ENCODE measurements at regions not wholly inside any gene's neighbourhood (a gene's known extent, or its start where the extent isn't known, plus 50 kb on each side); places are given as distances from the start of the nearest gene placed in this dataset.

GRCh38 chr2:168404764-168405163, 51.3 kb upstream of the CERS6 start:
- TF ChIP-seq CTCF (IDR thresholded peaks at IDR 0.05; ENCODE audit: borderline replicate concordance, extremely low read depth, low read length, poor library complexity, severe bottlenecking) (no peak), EZH2 (IDR thresholded peaks at IDR 0.05; ENCODE audit: borderline replicate concordance, low read depth, low read length, severe bottlenecking) (no peak)
